Posterior vena cava (tissue), 2 donors: ENCODE measurements at regions not wholly inside any gene's neighbourhood (a gene's known extent, or its start where the extent isn't known, plus 50 kb on each side); places are given as distances from the start of the nearest gene placed in this dataset.
A peak's percentile ranks its signal among the peaks of the same experiment; 100 is the strongest.

ENCODE experiments used
- DNase-seq: peaks from one replicate; pipeline ENCODE4 v3.0.0-alpha.2; 2020; ENCODE audit warnings: low spot score
- intact Hi-C, 2 donors: fragments of 100-400 bp; cut with DNase I; formaldehyde crosslinking; loops; one replicate each; pipeline versions ENCODE4 v1.14.1 to v1.14.2; 2022 to 2023
- donor health status: DM: yes; HTN: yes; CAD: no.
- donor health status: DM: yes; HTN: yes; CAD: no.

GRCh38 chr3:28850186-28850585 lies 430.7 kb upstream of the RBMS3 start:
- intact Hi-C loops = no loop called here
- DNase-seq = no peak

GRCh38 chr3:28853830-28854229 lies 427.0 kb upstream of the RBMS3 start:
- DNase-seq = no peak
- intact Hi-C loops = no loop called here

- no peak for DNase-seq
- intact Hi-C loops = no loop called here
Measured at GRCh38 chr3:28856796-28857195, 424.1 kb upstream of the RBMS3 start.

- DNase-seq = no peak
- intact Hi-C loops = no loop called here
Measured at GRCh38 chr3:28859897-28860296, 421.0 kb upstream of the RBMS3 start.

- no peak for DNase-seq
- intact Hi-C loops = no loop called here
Measured at GRCh38 chr3:28860307-28860706, 420.6 kb upstream of the RBMS3 start.

GRCh38 chr3:28863186-28863585 lies 417.7 kb upstream of the RBMS3 start:
- intact Hi-C loops = no loop called here
- DNase-seq = no peak

- intact Hi-C loops = no loop called here
- no peak for DNase-seq
Measured at GRCh38 chr3:28867836-28868235, 413.0 kb upstream of the RBMS3 start.

- intact Hi-C loops = no loop called here
- DNase-seq = no peak
Measured at GRCh38 chr3:28868897-28869296, 412.0 kb upstream of the RBMS3 start.

- no peak for DNase-seq
- intact Hi-C loops = no loop called here
Measured at GRCh38 chr3:28877912-28878311, 403.0 kb upstream of the RBMS3 start.

- intact Hi-C loops = no loop called here
Measured at GRCh38 chr3:28890373-28890772, 390.5 kb upstream of the RBMS3 start.

GRCh38 chr3:28891485-28891884 lies 389.4 kb upstream of the RBMS3 start:
- intact Hi-C loops = no loop called here
- DNase-seq = no peak

More at GRCh38 chr3:28890373-28890772, 390.5 kb upstream of the RBMS3 start:
- DNase-seq = no peak

- DNase-seq = no peak
- intact Hi-C loops = no loop called here
Measured at GRCh38 chr3:28900301-28900700, 380.6 kb upstream of the RBMS3 start.

- no peak for DNase-seq
- intact Hi-C loops = no loop called here
Measured at GRCh38 chr3:28901018-28901417, 379.9 kb upstream of the RBMS3 start.

- intact Hi-C loops = no loop called here
- peak; percentile 76 for DNase-seq
Measured at GRCh38 chr3:28903171-28903601, 377.7 kb upstream of the RBMS3 start.

- DNase-seq = no peak
- intact Hi-C loops = no loop called here
Measured at GRCh38 chr3:28905798-28906197, 375.1 kb upstream of the RBMS3 start.

- DNase-seq = no peak
- intact Hi-C loops = no loop called here
Measured at GRCh38 chr3:28906561-28907310, 374.1 kb upstream of the RBMS3 start.

- intact Hi-C loops = no loop called here
- DNase-seq = no peak
Measured at GRCh38 chr3:28907616-28908015, 373.3 kb upstream of the RBMS3 start.

GRCh38 chr3:28912120-28912885 lies 368.6 kb upstream of the RBMS3 start:
- DNase-seq = no peak
- intact Hi-C loops = loop anchor here in 1 of 2 donors (10.0 kb wide), 1 partner anchor 852 kb away; no protein-coding TSS in a partner anchor

GRCh38 chr3:28915741-28916500 lies 364.9 kb upstream of the RBMS3 start:
- intact Hi-C loops = loop anchor here in 1 of 2 donors (10.0 kb wide), 1 partner anchor 849 kb away; no protein-coding TSS in a partner anchor
- DNase-seq = no peak
